Small intestine (tissue), 7 donors: ENCODE measurements at regions not wholly inside any gene's neighbourhood (a gene's known extent, or its start where the extent isn't known, plus 50 kb on each side); places are given as distances from the start of the nearest gene placed in this dataset.

Experiments
- DNase-seq, 2 donors: peaks; one replicate each; pipeline versions ENCODE4 v3.0.0 to v3.0.0-alpha.2; 2013
- FAIRE-seq: peaks from 2 replicates; lab custom pipeline; 2012; peaks lifted over from hg19 to GRCh38; lab: Jason Lieb, UNC
- H3K27ac ChIP-seq, 3 donors: one replicate each; pipeline ENCODE4 v1.5.1; 2013; ENCODE audit warnings: low read length in 2 of 3, mild to moderate bottlenecking in 2 of 3, control low read depth in 1 of 3, inconsistent platforms in 1 of 3, low read depth in 1 of 3, moderate library complexity in 1 of 3
- H3K27me3 ChIP-seq, 3 donors: one replicate each; pipeline ENCODE4 v1.6.1; 2013; ENCODE audit warnings: low read length in 3 of 3, inconsistent platforms in 1 of 3; ENCODE audit not compliant: control insufficient read depth in 3 of 3, insufficient read depth in 3 of 3
- H3K36me3 ChIP-seq, 3 donors: one replicate each; pipeline ENCODE4 v1.6.1; 2013; ENCODE audit warnings: low read length in 3 of 3, inconsistent platforms in 1 of 3, low read depth in 1 of 3, mild to moderate bottlenecking in 1 of 3, moderate library complexity in 1 of 3; ENCODE audit not compliant: control insufficient read depth in 3 of 3, insufficient read depth in 2 of 3
- H3K4me1 ChIP-seq, 3 donors: one replicate each; pipeline ENCODE4 v1.6.1; 2013; ENCODE audit warnings: low read length in 2 of 3, inconsistent platforms in 1 of 3, low read depth in 1 of 3, mild to moderate bottlenecking in 1 of 3, moderate library complexity in 1 of 3; ENCODE audit not compliant: control insufficient read depth in 3 of 3, insufficient read depth in 2 of 3
- H3K4me3 ChIP-seq, 3 donors: one replicate each; pipeline ENCODE4 v1.5.1; 2013; ENCODE audit warnings: low read length in 3 of 3, control low read depth in 1 of 3, inconsistent platforms in 1 of 3, low read depth in 1 of 3, mild to moderate bottlenecking in 1 of 3, moderate library complexity in 1 of 3
- H3K9me3 ChIP-seq, 2 donors: one replicate each; pipeline ENCODE4 v1.6.1; 2013; ENCODE audit warnings: low read depth in 1 of 2, low read length in 1 of 2; ENCODE audit not compliant: control insufficient read depth in 2 of 2, insufficient read depth in 1 of 2
- WGBS, 3 donors: extraction: QIAGEN DNeasy Blood & Tissue Kit; methylation state at CpG; one replicate each; pipeline ENCODE4 v1.1.7; 2013; 5-methylcytosine and 5-hydroxymethylcytosine counted together
- donor health status: healthy with polysubstance abuse.
- donor health status: control.
- donor health status: control.
- donor health status: Bipolar disorder and iron deficiency.
- donor health status: healthy.

DNA sequence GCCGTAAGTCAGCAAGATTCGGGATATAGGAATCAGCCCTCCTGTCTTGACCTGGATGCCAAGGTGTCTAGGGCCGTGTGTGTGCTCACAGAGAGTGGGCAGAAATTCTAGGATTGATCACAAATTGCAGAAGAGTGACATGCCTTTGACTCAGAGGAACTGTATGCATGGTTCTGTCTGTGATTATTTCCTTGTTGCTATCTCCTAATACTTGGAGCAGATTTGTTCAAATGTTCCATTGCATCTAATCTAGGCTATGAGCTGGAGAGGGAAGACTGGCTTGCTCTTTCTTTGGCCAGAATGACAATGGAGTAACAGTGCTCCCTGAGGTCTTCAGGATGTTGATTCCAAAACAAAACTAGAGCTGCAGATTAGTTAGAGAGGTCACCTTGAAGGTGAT lies 115.0 kb downstream of the EN1 start:
- WGBS, 3 donors: 79 to 89% (median 89%) methylated on average over 3 of the region's 3 CpGs

GRCh38 chr2:118731413-118731812 lies 116.0 kb downstream of the EN1 start:
- Histone ChIP-seq H3K36me3 (no peaks in the 10 kb centered on the region), H3K27ac (no peak overlapping the region), H3K27me3 (peaks cover 0 to 6% (median 0%) of the 10 kb centered on the region in 3 donors), H3K4me3 (no peak overlapping the region), H3K9me3 (peaks cover 0 to 5% of the 10 kb centered on the region in 2 donors), H3K4me1 (no peaks in the 10 kb centered on the region)
- 56 to 62% (median 56%) methylated on average over 1 of the region's 1 CpG for WGBS, 3 donors
- DNase-seq (no peak), FAIRE-seq (no peak)

More for the DNA sequence above, 115.0 kb downstream of the EN1 start:
- H3K36me3 ChIP-seq: no peaks in the 10 kb centered on the region
- DNase-seq (no peak), FAIRE-seq (no peak)
- H3K4me3 ChIP-seq: no peak overlapping the region
- peaks cover 0 to 4% of the 10 kb centered on the region in 2 donors for H3K9me3 ChIP-seq
- peaks cover 0 to 6% (median 0%) of the 10 kb centered on the region in 3 donors for H3K27me3 ChIP-seq
- no peaks in the 10 kb centered on the region for H3K4me1 ChIP-seq
- H3K27ac ChIP-seq: no peak overlapping the region

- DNase-seq: no peak
- Histone ChIP-seq H3K27ac (no peak overlapping the region), H3K9me3 (peaks cover 0 to 5% of the 10 kb centered on the region in 2 donors), H3K4me1 (no peaks in the 10 kb centered on the region), H3K27me3 (peaks cover 0 to 6% (median 0%) of the 10 kb centered on the region in 3 donors), H3K36me3 (no peaks in the 10 kb centered on the region), H3K4me3 (no peak overlapping the region)
- WGBS, 3 donors: 45 to 49% (median 46%) methylated on average over 3 of the region's 3 CpGs
- FAIRE-seq: no peak
These were observed 117.0 kb downstream of the EN1 start for GRCh38 chr2:118730405-118730804.

GRCh38 chr2:118729760-118730159 lies 117.7 kb downstream of the EN1 start:
- Histone ChIP-seq H3K36me3 (no peaks in the 10 kb centered on the region), H3K27me3 (peaks cover 0 to 6% (median 0%) of the 10 kb centered on the region in 3 donors), H3K27ac (no peak overlapping the region), H3K4me1 (no peaks in the 10 kb centered on the region), H3K9me3 (peaks cover 0 to 5% of the 10 kb centered on the region in 2 donors), H3K4me3 (no peak overlapping the region)
- 19 to 49% (median 21%) methylated on average over 1 of the region's 1 CpG for WGBS, 3 donors
- FAIRE-seq (no peak), DNase-seq (no peak)

- FAIRE-seq (no peak), DNase-seq (no peak)
- H3K4me3 ChIP-seq: no peak overlapping the region
- peaks cover 0 to 6% (median 0%) of the 10 kb centered on the region in 3 donors for H3K27me3 ChIP-seq
- H3K4me1 ChIP-seq: no peaks in the 10 kb centered on the region
- H3K9me3 ChIP-seq: peaks cover 0 to 5% of the 10 kb centered on the region in 2 donors
- no peak overlapping the region for H3K27ac ChIP-seq
- no peaks in the 10 kb centered on the region for H3K36me3 ChIP-seq
These were observed 118.5 kb downstream of the EN1 start for GRCh38 chr2:118728984-118729383.

- H3K4me3 ChIP-seq: no peak overlapping the region
- no peaks in the 10 kb centered on the region for H3K27me3 ChIP-seq
- H3K27ac ChIP-seq: no peak overlapping the region
- no peaks in the 10 kb centered on the region for H3K4me1 ChIP-seq
- H3K36me3 ChIP-seq: no peaks in the 10 kb centered on the region
- DNase-seq (no peak), FAIRE-seq (no peak)
- peaks cover 0 to 5% of the 10 kb centered on the region in 2 donors for H3K9me3 ChIP-seq
These were observed 120.6 kb downstream of the EN1 start for GRCh38 chr2:118726821-118727220.

- no peaks in the 10 kb centered on the region for H3K4me1 ChIP-seq
- peaks cover 0 to 5% of the 10 kb centered on the region in 2 donors for H3K9me3 ChIP-seq
- no peak overlapping the region for H3K4me3 ChIP-seq
- FAIRE-seq (no peak), DNase-seq (no peak)
- H3K36me3 ChIP-seq: no peaks in the 10 kb centered on the region
- no peak overlapping the region for H3K27ac ChIP-seq
- WGBS, 3 donors: 70 to 83% (median 74%) methylated on average over 4 of the region's 4 CpGs
- H3K27me3 ChIP-seq: no peaks in the 10 kb centered on the region
These were observed 124.1 kb downstream of the EN1 start for GRCh38 chr2:118723394-118723793.

DNA sequence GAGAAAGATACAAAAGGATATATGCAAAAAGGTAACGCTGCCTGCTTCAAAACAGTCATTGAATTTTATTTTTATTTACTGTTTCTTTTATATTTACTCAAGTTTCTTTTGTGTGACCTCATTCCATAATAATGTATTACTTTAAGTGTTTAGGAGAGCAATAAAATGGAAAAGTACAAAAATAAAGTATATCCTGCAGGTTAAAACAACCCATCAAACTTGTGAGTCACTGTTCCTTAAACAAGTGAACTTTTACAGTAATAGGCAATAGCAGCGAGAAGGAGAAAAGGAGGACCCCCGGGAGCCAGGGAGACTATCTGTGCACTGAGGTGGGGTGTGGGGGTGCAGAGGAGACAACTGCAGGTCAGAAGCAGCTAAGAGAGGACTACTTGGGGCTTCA lies 124.5 kb downstream of the EN1 start:
- Histone ChIP-seq H3K27me3 (no peaks in the 10 kb centered on the region), H3K9me3 (peaks cover 0 to 5% of the 10 kb centered on the region in 2 donors), H3K4me1 (no peaks in the 10 kb centered on the region), H3K36me3 (no peaks in the 10 kb centered on the region), H3K4me3 (no peak overlapping the region), H3K27ac (no peak overlapping the region)
- FAIRE-seq: no peak
- DNase-seq: no peak
- WGBS, 3 donors: 75 to 81% (median 77%) methylated on average over 3 of the region's 3 CpGs

- WGBS, 3 donors: 81 to 85% (median 85%) methylated on average over 11 of the region's 11 CpGs
- no peak for DNase-seq
These were observed 125.5 kb downstream of the EN1 start for GRCh38 chr2:118721817-118722551.

More at GRCh38 chr2:118721817-118722551, 125.5 kb downstream of the EN1 start:
- no peak for FAIRE-seq
- H3K9me3 ChIP-seq: no peaks in the 10 kb centered on the region
- H3K4me1 ChIP-seq: no peaks in the 10 kb centered on the region
- H3K4me3 ChIP-seq: no peak overlapping the region
- H3K36me3 ChIP-seq: no peaks in the 10 kb centered on the region
- H3K27ac ChIP-seq: no peak overlapping the region
- H3K27me3 ChIP-seq: no peaks in the 10 kb centered on the region
